A549 (cell line): ENCODE measurements at regions not wholly inside any gene's neighbourhood (a gene's known extent, or its start where the extent isn't known, plus 50 kb on each side); places are given as distances from the start of the nearest gene placed in this dataset.

Experiments
- ATAC-seq, 2 experiments: fragments of 200-7000 bp in 1 of 2; fragments of >200 bp in 1 of 2; cut with Nextera tagmentation in 1 of 2; cut with Tn5 transposase in 1 of 2; 3 replicates each; pipeline versions ENCODE4 v1.8.0 to v1.9.1; 2018 to 2020; ENCODE audit warnings: mild to moderate bottlenecking in 1 of 2, moderate library complexity in 1 of 2
- CTCF ChIA-PET: fragments of 300-600 bp; sonication (Branson Sonifier 250); formaldehyde crosslinking; extraction: SDS; loops from one replicate; lab custom pipeline; 2021; ENCODE audit warnings: antibody characterized with exemption, inconsistent platforms; lab: Yijun Ruan, JAX
- POLR2A ChIA-PET: fragments of 350-600 bp; formaldehyde crosslinking; extraction: SDS; loops from one replicate; lab custom pipeline; 2021; ENCODE audit warnings: antibody characterized with exemption, inconsistent platforms; lab: Yijun Ruan, JAX
- DNase-seq, 2 experiments: peaks; one replicate each; pipeline versions ENCODE4 v3.0.0 to v3.0.0-alpha.2; 2011 to 2016; ENCODE audit warnings: low read depth in 1 of 2, low spot score in 1 of 2
- FAIRE-seq: peaks from 2 replicates; lab custom pipeline; 2011; peaks lifted over from hg19 to GRCh38; lab: Jason Lieb, UNC
- H3K27ac ChIP-seq, 2 experiments: fragments of >200 bp; sonication (Bioruptor Twin); formaldehyde crosslinking; 3 replicates each; pipeline ENCODE4 v1.5.1; 2016 to 2017
- H3K4me1 ChIP-seq: fragments of >200 bp; sonication (Bioruptor Twin); formaldehyde crosslinking; 3 replicates; pipeline ENCODE4 v1.6.1; 2016
- H3K4me2 ChIP-seq: fragments of >200 bp; sonication (Bioruptor Twin); formaldehyde crosslinking; 3 replicates; pipeline ENCODE4 v1.6.1; 2016
- H3K4me3 ChIP-seq: fragments of >200 bp; sonication (Bioruptor Twin); formaldehyde crosslinking; 3 replicates; pipeline ENCODE4 v1.5.1; 2016
- H3K9me3 ChIP-seq: fragments of >200 bp; sonication (Bioruptor Twin); formaldehyde crosslinking; 3 replicates; pipeline ENCODE4 v1.6.1; 2016
- ATOH8 ChIP-seq: fragments of 250-450 bp; sonication (Bioruptor Pico); IDR thresholded peaks from 2 replicates; pipeline ENCODE4 v1.5.0; 2020; ENCODE audit warnings: low read depth, mild to moderate bottlenecking, moderate library complexity
- BCL3 ChIP-seq: fragments of >200 bp; sonication (Bioruptor Twin); formaldehyde crosslinking; IDR thresholded peaks from 3 replicates; pipeline ENCODE4 v1.6.1; 2016
- CBX2 ChIP-seq: fragments of 200-600 bp; sonication (generic); IDR thresholded peaks from 2 replicates; pipeline ENCODE4 v1.6.1; 2016; ENCODE audit warnings: low read depth, mild to moderate bottlenecking, borderline replicate concordance
- CBX8 ChIP-seq: fragments of 200-600 bp; sonication (generic); IDR thresholded peaks from 2 replicates; pipeline ENCODE4 v1.6.1; 2016
- CTCF ChIP-seq: fragments of >200 bp; sonication (Bioruptor Twin); formaldehyde crosslinking; IDR thresholded peaks from 3 replicates; pipeline ENCODE4 v1.5.1; 2016
- E2F6 ChIP-seq: IDR thresholded peaks from 2 replicates; pipeline ENCODE4 v1.6.1; 2012; ENCODE audit warnings: low read depth, borderline replicate concordance
- ELK1 ChIP-seq: fragments of 150-350 bp; IDR thresholded peaks from 2 replicates; pipeline ENCODE4 v1.6.1; 2014; ENCODE audit warnings: low read depth, mild to moderate bottlenecking, low read length
- FOSB ChIP-seq: fragments of 250-450 bp; sonication (Bioruptor Pico); IDR thresholded peaks from 2 replicates; pipeline ENCODE4 v1.5.0; 2020; ENCODE audit warnings: mild to moderate bottlenecking, moderate library complexity
- FOXS1 ChIP-seq: fragments of 250-450 bp; sonication (Bioruptor Pico); IDR thresholded peaks from 2 replicates; pipeline ENCODE4 v1.5.0; 2020; ENCODE audit warnings: mild to moderate bottlenecking, moderate library complexity
- HOXB5 ChIP-seq: fragments of 250-450 bp; sonication (Bioruptor Pico); IDR thresholded peaks from 2 replicates; pipeline ENCODE4 v1.5.0; 2020; ENCODE audit warnings: mild to moderate bottlenecking, moderate library complexity
- JUNB ChIP-seq: fragments of >200 bp; sonication (Bioruptor Twin); formaldehyde crosslinking; IDR thresholded peaks from 2 replicates; pipeline ENCODE4 v1.6.1; 2016
- KDM5A ChIP-seq: fragments of 200-600 bp; sonication (generic); IDR thresholded peaks from 2 replicates; pipeline ENCODE4 v1.6.1; 2016; ENCODE audit warnings: antibody characterized with exemption, mild to moderate bottlenecking
- MYC ChIP-seq: IDR thresholded peaks from 2 replicates; pipeline ENCODE4 v1.6.1; 2012; ENCODE audit warnings: mild to moderate bottlenecking, inconsistent platforms, low read length, improper control_type of control experiment, borderline replicate concordance
- NR3C1 ChIP-seq: fragments of >200 bp; sonication (Bioruptor Twin); formaldehyde crosslinking; IDR thresholded peaks from 3 replicates; pipeline ENCODE4 v1.6.1; 2017
- PBX3 ChIP-seq: IDR thresholded peaks from 2 replicates; pipeline ENCODE4 v1.6.1; 2012
- POLR2A ChIP-seq: IDR thresholded peaks from 2 replicates; pipeline ENCODE4 v1.6.1; 2012; ENCODE audit warnings: mild to moderate bottlenecking, low read length
- SREBF2 ChIP-seq: fragments of 450-650 bp; IDR thresholded peaks from 2 replicates; pipeline ENCODE4 v1.6.1; 2014; ENCODE audit warnings: mild to moderate bottlenecking, moderate library complexity
- TFCP2L1 ChIP-seq: fragments of 250-450 bp; sonication (Bioruptor Pico); IDR thresholded peaks from 2 replicates; pipeline ENCODE4 v1.5.0; 2021; ENCODE audit warnings: mild to moderate bottlenecking
- USF2 ChIP-seq: fragments of 450-650 bp; IDR thresholded peaks from 2 replicates; pipeline ENCODE4 v1.6.1; 2014; ENCODE audit warnings: antibody characterized with exemption
- ZFP36 ChIP-seq: fragments of 450-650 bp; IDR thresholded peaks from 2 replicates; pipeline ENCODE4 v1.6.1; 2014; ENCODE audit warnings: borderline replicate concordance; ENCODE audit not compliant: partially characterized antibody
- WGBS: methylation state at CpG from one replicate; pipeline ENCODE4 v1.1.6; 2017; ENCODE audit errors: missing lambda C conversion rate; 5-methylcytosine and 5-hydroxymethylcytosine counted together

- DNase-seq (no peak), ATAC-seq (no peak), FAIRE-seq (no peak)
- peak overlapping the region; percentile 34 to 46; a peak in 4 of 6 replicates for H3K27ac ChIP-seq
- TF ChIP-seq NR3C1 = no peak
- no peak for TF ChIP-seq CTCF
- TF ChIP-seq TFCP2L1 (CRISPR knock-in tag) = no peak
- no peak for TF ChIP-seq E2F6
- TF ChIP-seq HOXB5 (CRISPR knock-in tag) = no peak
- no peak for TF ChIP-seq MYC
- no peak for TF ChIP-seq CBX2
- TF ChIP-seq BCL3 = no peak
- no peak for TF ChIP-seq SREBF2
- TF ChIP-seq ZFP36 = no peak
- no peak for TF ChIP-seq USF2
- no peak for TF ChIP-seq JUNB
- no peak for TF ChIP-seq FOXS1 (CRISPR knock-in tag)
- TF ChIP-seq POLR2A = no peak
- no peak for TF ChIP-seq CBX8
- no peak for TF ChIP-seq ATOH8
- no peak for TF ChIP-seq PBX3
- TF ChIP-seq KDM5A = no peak
- no peak for TF ChIP-seq FOSB
- CTCF ChIA-PET = interaction anchor here (2.3 to 6.4 kb wide), 2 partner anchors 14 to 394 kb away, joined by 7 to 45 read pairs; no protein-coding TSS in a partner anchor
- H3K4me3 ChIP-seq = no peak overlapping the region
- peaks cover 22% of the 10 kb centered on the region; the same call in 2 of the 3 replicates for H3K9me3 ChIP-seq
- peaks cover 22% of the 10 kb centered on the region for H3K4me1 ChIP-seq
- no peak overlapping the region for H3K4me2 ChIP-seq
- POLR2A ChIA-PET = no interaction called here
- WGBS = 68% methylated on average over 2 of the region's 2 CpGs
These were observed 106.7 kb upstream of the OR9G4 start for GRCh38 chr11:56855217-56855616.

GRCh38 chr11:56852131-56852530 lies 103.6 kb upstream of the OR9G4 start:
- H3K4me1 ChIP-seq = peaks cover 43% of the 10 kb centered on the region
- WGBS = 88% methylated on average over 1 of the region's 1 CpG
- peak overlapping the region; percentile 79 to 94 for H3K27ac ChIP-seq
- H3K4me2 ChIP-seq = no peak overlapping the region
- FAIRE-seq = no peak
- ChIA-PET POLR2A (interaction anchor here (0.6 kb wide), 1 partner anchor 386 kb away, joined by 5 read pairs; no protein-coding TSS in a partner anchor), CTCF (interaction anchor here (0.5 to 14.4 kb wide), 4 partner anchors 9 to 400 kb away, joined by 3 to 596 read pairs (median 10); no protein-coding TSS in a partner anchor)
- ATAC-seq = no peak
- H3K9me3 ChIP-seq = peaks cover 22% of the 10 kb centered on the region; the same call in 2 of the 3 replicates
- no peak for TF ChIP-seq ELK1
- no peak for TF ChIP-seq KDM5A
- TF ChIP-seq, all 56 proteins: peak for 0
- no peak for DNase-seq
- no peak overlapping the region for H3K4me3 ChIP-seq
